NCI-H774 (cell line): ENCODE measurements at regions not wholly inside any gene's neighbourhood (a gene's known extent, or its start where the extent isn't known, plus 50 kb on each side); places are given as distances from the start of the nearest gene placed in this dataset.

ENCODE experiments used
- DNase-seq: peaks from one replicate; lab custom pipeline; 2025; lab: John Stamatoyannopoulos, UW

GRCh38 chr14:89660166-89660565 lies 243.1 kb upstream of the FOXN3 start:
- no peak for DNase-seq

GRCh38 chr14:89658977-89659670 lies 242.1 kb upstream of the FOXN3 start:
- no peak for DNase-seq

GRCh38 chr14:89657014-89657413 lies 240.0 kb upstream of the FOXN3 start:
- no peak for DNase-seq

GRCh38 chr14:89654998-89655397 lies 238.0 kb upstream of the FOXN3 start:
- DNase-seq: peak; percentile 14

- DNase-seq: no peak
These were observed 235.3 kb upstream of the FOXN3 start for GRCh38 chr14:89652352-89652751.

- DNase-seq: no peak
These were observed 234.8 kb upstream of the FOXN3 start for GRCh38 chr14:89651805-89652204.

GRCh38 chr14:89650077-89650978 lies 233.3 kb upstream of the FOXN3 start:
- DNase-seq: no peak

- no peak for DNase-seq
These were observed 232.5 kb upstream of the FOXN3 start for GRCh38 chr14:89649451-89650075.

- DNase-seq: no peak
These were observed 231.9 kb upstream of the FOXN3 start for GRCh38 chr14:89648924-89649323.

GRCh38 chr14:89648510-89648909 lies 231.5 kb upstream of the FOXN3 start:
- no peak for DNase-seq

- DNase-seq: no peak
These were observed 229.9 kb upstream of the FOXN3 start for GRCh38 chr14:89646971-89647370.

- DNase-seq: no peak
These were observed 227.6 kb upstream of the FOXN3 start for GRCh38 chr14:89644641-89645040.

GRCh38 chr14:89641495-89642175 lies 224.6 kb upstream of the FOXN3 start:
- DNase-seq: no peak

- DNase-seq: no peak
These were observed 223.1 kb upstream of the FOXN3 start for GRCh38 chr14:89640141-89640540.

- no peak for DNase-seq
These were observed 222.7 kb upstream of the FOXN3 start for GRCh38 chr14:89639687-89640086.

- DNase-seq: no peak
These were observed 221.9 kb upstream of the FOXN3 start for GRCh38 chr14:89638891-89639290.

- no peak for DNase-seq
These were observed 220.5 kb upstream of the FOXN3 start for GRCh38 chr14:89637581-89637980.

- DNase-seq: no peak
These were observed 218.6 kb upstream of the FOXN3 start for GRCh38 chr14:89635615-89636014.

GRCh38 chr14:89634037-89634436 lies 217.0 kb upstream of the FOXN3 start:
- no peak for DNase-seq

GRCh38 chr14:89630101-89630829 lies 213.2 kb upstream of the FOXN3 start:
- DNase-seq: no peak

GRCh38 chr14:89629383-89629782 lies 212.3 kb upstream of the FOXN3 start:
- DNase-seq: no peak

GRCh38 chr14:89628521-89628920 lies 211.5 kb upstream of the FOXN3 start:
- no peak for DNase-seq
